Activated CD4-positive, alpha-beta T cell treated with anti-CD3 and anti-CD28 coated beads for 36 hours (primary cell): ENCODE measurements at regions not wholly inside any gene's neighbourhood (a gene's known extent, or its start where the extent isn't known, plus 50 kb on each side); places are given as distances from the start of the nearest gene placed in this dataset.
"Not testable (repeated sequence)": the region's sequence is repeated elsewhere in the genome, so short reads cannot be mapped to it uniquely, and the experiment has no call there.

Experiments used
- ATAC-seq: fragments of 200-7000 bp; cut with Tn5 transposase; one replicate; pipeline ENCODE4 v1.10.0; 2021; ENCODE audit warnings: mild to moderate bottlenecking, moderate library complexity
- CTCF ChIA-PET: fragments of 350-600 bp; sonication (Branson Sonifier 250); formaldehyde crosslinking; loops from one replicate; lab custom pipeline; 2021; ENCODE audit warnings: antibody characterized with exemption; lab: Charles Lee
- POLR2A ChIA-PET: fragments of 350-600 bp; sonication (Branson Sonifier 250); formaldehyde crosslinking; loops from one replicate; lab custom pipeline; 2021; ENCODE audit warnings: antibody characterized with exemption, inconsistent platforms; lab: Charles Lee
- DNase-seq: peaks from one replicate; pipeline ENCODE4 v3.0.0-alpha.2; 2020
- H3K27ac Mint-ChIP-seq: one replicate; pipeline ENCODE4 v1.8.0; 2021; ENCODE audit warnings: mixed read lengths
- H3K27me3 Mint-ChIP-seq: one replicate; pipeline ENCODE4 v1.8.0; 2021; ENCODE audit warnings: mixed read lengths
- H3K36me3 Mint-ChIP-seq: one replicate; pipeline ENCODE4 v1.8.0; 2021; ENCODE audit warnings: low read depth, mixed read lengths
- H3K4me1 Mint-ChIP-seq: one replicate; pipeline ENCODE4 v1.8.0; 2021; ENCODE audit warnings: mixed read lengths
- H3K4me3 Mint-ChIP-seq: one replicate; pipeline ENCODE4 v1.8.0; 2021; ENCODE audit warnings: mild to moderate bottlenecking, moderate library complexity, mixed read lengths
- H3K9me3 Mint-ChIP-seq: one replicate; pipeline ENCODE4 v1.8.0; 2021; ENCODE audit warnings: low read depth, mixed read lengths
- intact Hi-C, 2 experiments: fragments of 100-400 bp; cut with DNase I in 1 of 2; cut with micrococcal nuclease in 1 of 2; formaldehyde crosslinking; loops; one replicate each; pipeline versions ENCODE4 v1.14.2 to v1.15.1; 2022 to 2024; cut with DNase I, micrococcal nuclease

DNA sequence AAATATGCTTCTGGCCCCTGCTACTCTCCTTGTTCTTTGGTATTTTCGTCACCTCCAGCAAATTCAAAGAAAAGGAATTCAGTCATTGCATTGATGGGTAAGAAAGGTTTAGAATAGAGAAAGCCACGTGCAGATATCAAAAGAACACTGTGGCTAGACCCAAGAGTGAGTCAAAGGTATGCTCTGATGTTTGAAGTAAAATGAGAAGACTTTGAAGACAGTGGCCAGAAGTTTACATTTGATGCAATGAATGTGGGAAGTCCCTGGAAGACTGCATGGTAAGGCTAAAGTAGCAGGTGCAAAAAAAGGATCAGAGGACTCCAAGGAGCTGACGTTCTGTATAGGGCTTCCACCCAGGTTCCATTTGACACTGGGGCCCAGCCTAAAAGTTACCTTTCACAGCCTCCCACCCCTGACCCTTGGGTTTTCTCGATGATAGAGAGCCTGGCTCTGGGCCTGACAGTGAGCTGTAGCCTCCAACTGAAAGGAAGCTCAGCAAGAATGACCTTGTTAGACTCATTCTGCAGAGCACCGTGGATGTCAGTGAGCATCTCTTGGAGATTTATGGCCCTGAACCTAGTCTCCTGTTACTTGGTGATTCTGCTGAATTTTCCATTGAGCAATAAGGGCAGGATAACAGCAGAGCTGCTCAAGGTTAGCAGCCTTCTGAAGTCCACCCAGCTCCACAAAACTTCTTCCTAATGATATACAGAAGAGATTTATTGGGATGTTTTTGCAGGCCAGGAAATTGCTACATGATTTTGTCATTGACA, 223.7 kb upstream of the RBBP8 start:
- no peak overlapping the region for H3K27ac Mint-ChIP-seq
- peaks cover 8% of the 10 kb centered on the region for H3K27me3 Mint-ChIP-seq
- ChIA-PET CTCF (no interaction called here), POLR2A (no interaction called here)
- H3K4me1 Mint-ChIP-seq, result no peaks in the 10 kb centered on the region
- H3K9me3 Mint-ChIP-seq, result no peaks in the 10 kb centered on the region
- no peaks in the 10 kb centered on the region for H3K36me3 Mint-ChIP-seq
- DNase-seq, result no peak
- intact Hi-C loops, result loop anchor here (10.0 kb wide), 2 partner anchors 715 to 815 kb away; no protein-coding TSS in a partner anchor
- no peak for ATAC-seq
- no peak overlapping the region for H3K4me3 Mint-ChIP-seq

GRCh38 chr18:22710673-22711191, 222.4 kb upstream of the RBBP8 start:
- Mint-ChIP-seq H3K9me3 (no peaks in the 10 kb centered on the region), H3K4me3 (no peak overlapping the region), H3K27me3 (peaks cover 8% of the 10 kb centered on the region), H3K36me3 (no peaks in the 10 kb centered on the region), H3K27ac (no peak overlapping the region), H3K4me1 (no peaks in the 10 kb centered on the region)
- ATAC-seq, result no peak
- CTCF ChIA-PET, result no interaction called here
- POLR2A ChIA-PET, result no interaction called here
- intact Hi-C loops, result no loop called here
- no peak for DNase-seq

GRCh38 chr18:22711192-22711685, 221.9 kb upstream of the RBBP8 start:
- intact Hi-C loops, result no loop called here
- H3K9me3 Mint-ChIP-seq, result no peaks in the 10 kb centered on the region
- DNase-seq, result no peak
- H3K36me3 Mint-ChIP-seq, result no peaks in the 10 kb centered on the region
- H3K27ac Mint-ChIP-seq, result no peak overlapping the region
- no peak for ATAC-seq
- POLR2A ChIA-PET, result no interaction called here
- CTCF ChIA-PET, result no interaction called here
- peaks cover 8% of the 10 kb centered on the region for H3K27me3 Mint-ChIP-seq
- H3K4me3 Mint-ChIP-seq, result no peak overlapping the region
- no peaks in the 10 kb centered on the region for H3K4me1 Mint-ChIP-seq

DNA sequence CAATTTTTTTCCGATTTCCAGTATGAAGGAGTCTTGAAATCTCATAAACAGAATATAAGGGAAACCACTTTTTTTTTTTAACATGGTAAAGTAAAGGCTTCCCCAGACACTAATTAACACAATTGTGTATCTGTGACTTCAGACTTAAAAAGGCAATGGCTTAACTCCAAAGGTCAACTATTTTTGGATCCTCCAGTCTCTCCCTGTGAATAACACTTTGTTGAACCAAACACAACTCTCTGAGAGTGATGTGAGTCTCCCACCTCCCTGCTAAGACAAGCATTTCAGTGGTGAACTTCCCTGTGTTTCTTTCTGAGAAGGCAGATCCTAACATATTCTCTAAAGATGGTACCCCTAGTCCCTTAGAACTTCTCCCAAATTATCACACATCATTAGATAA, 219.6 kb upstream of the RBBP8 start:
- H3K4me1 Mint-ChIP-seq, result no peaks in the 10 kb centered on the region
- ChIA-PET CTCF (no interaction called here), POLR2A (no interaction called here)
- no peaks in the 10 kb centered on the region for H3K36me3 Mint-ChIP-seq
- no peak for DNase-seq
- no peak overlapping the region for H3K4me3 Mint-ChIP-seq
- H3K27me3 Mint-ChIP-seq, result peaks cover 8% of the 10 kb centered on the region
- no peak overlapping the region for H3K27ac Mint-ChIP-seq
- no peak for ATAC-seq
- no peaks in the 10 kb centered on the region for H3K9me3 Mint-ChIP-seq
- intact Hi-C loops, result no loop called here

DNA sequence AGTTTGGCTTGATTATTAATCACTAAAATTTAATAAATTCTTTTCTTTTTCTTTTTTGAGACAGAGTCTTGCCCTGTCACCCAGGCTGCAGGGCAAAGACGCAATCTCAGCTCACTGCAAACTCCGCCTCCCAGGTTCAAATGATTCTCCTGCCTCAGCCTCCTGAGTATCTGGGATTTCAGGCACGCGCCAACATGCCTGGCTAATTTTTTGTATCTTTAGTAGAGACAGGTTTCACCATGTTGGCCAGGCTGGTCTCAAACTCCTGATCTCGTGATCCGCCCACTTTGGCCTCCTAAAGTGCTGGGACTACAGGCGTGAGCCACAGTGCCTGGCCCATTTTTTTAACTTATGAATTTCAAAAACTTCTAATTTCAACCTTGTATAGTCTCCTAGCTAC, 215.6 kb upstream of the RBBP8 start:
- H3K27me3 Mint-ChIP-seq, POLR2A ChIA-PET, DNase-seq, ATAC-seq, H3K27ac Mint-ChIP-seq, H3K36me3 Mint-ChIP-seq, H3K4me3 Mint-ChIP-seq, H3K4me1 Mint-ChIP-seq, intact Hi-C loops, H3K9me3 Mint-ChIP-seq: not testable (repeated sequence)
- CTCF ChIA-PET, result interaction anchor here (1.2 to 1.5 kb wide), 3 partner anchors 11 to 31 kb away, joined by 4 read pairs; no protein-coding TSS in a partner anchor

DNA sequence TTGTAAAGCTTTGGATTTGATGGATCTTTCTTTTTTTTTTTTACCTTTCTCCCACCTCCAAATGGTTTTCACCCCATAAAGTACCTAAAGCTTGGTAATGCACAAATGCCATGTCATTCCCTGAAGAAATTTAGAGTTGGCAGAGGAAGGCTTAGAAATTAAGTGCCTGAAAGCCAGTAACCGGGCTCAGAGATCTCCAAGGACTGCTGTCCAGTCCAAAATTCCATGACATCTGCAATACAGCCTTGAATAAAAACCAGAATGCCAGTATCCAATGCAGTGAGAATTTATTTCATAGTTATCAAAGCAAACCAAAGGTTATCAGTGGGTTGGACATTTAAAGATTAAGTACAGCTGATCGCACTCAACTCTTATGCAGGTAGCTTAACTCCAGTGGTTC, 209.9 kb upstream of the RBBP8 start:
- intact Hi-C loops, result no loop called here
- no peak for ATAC-seq
- Mint-ChIP-seq H3K27me3 (peaks cover 2% of the 10 kb centered on the region), H3K36me3 (no peaks in the 10 kb centered on the region), H3K4me3 (no peak overlapping the region), H3K4me1 (no peaks in the 10 kb centered on the region), H3K27ac (no peak overlapping the region), H3K9me3 (no peaks in the 10 kb centered on the region)
- CTCF ChIA-PET, result no interaction called here
- DNase-seq, result no peak
- POLR2A ChIA-PET, result no interaction called here

DNA sequence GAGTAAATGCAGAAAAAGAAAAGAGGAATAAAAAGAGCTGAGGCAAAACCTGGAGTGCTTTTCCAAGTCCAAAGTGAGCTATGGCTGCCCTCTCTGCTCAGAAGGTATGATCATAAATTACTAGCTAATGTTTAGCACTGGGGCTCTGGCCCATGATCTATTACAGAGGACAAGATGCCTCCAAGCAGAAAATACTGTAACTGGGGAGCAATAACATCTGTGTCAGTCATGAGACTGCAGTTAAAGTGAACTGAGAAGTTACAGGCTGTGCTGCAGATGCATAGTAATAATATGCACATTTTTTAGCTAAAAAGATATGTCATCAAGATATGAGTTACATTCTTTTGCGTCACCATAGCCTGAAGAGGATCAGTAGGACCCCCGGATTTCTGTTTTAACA, 209.4 kb upstream of the RBBP8 start:
- intact Hi-C loops, result no loop called here
- H3K27ac Mint-ChIP-seq, result no peak overlapping the region
- H3K4me3 Mint-ChIP-seq, result no peak overlapping the region
- no peaks in the 10 kb centered on the region for H3K36me3 Mint-ChIP-seq
- POLR2A ChIA-PET, result no interaction called here
- peaks cover 2% of the 10 kb centered on the region for H3K27me3 Mint-ChIP-seq
- DNase-seq, result no peak
- ATAC-seq, result no peak
- CTCF ChIA-PET, result no interaction called here
- H3K9me3 Mint-ChIP-seq, result no peaks in the 10 kb centered on the region
- H3K4me1 Mint-ChIP-seq, result no peaks in the 10 kb centered on the region

DNA sequence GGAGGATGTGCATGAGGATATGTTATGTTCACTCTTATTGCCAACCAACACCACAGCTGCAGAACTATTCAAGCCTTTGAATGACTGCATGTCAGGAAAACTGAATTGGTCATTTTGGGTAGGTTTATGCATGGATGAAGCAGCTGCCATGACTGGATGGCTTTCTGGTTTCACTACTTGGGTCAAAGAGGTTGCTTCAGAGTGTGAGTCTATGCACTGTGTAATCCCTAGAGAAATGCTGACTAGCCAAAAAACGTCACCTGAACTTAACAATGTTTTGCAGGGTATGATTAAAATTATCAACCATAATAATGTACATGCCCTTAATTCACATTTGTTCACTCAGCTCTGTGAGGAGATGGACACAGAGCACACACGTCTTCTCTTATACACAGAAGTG, 206.7 kb upstream of the RBBP8 start:
- POLR2A ChIA-PET, result interaction anchor here (0.6 kb wide), 1 partner anchor 610 kb away, joined by 3 read pairs; no protein-coding TSS in a partner anchor
- Mint-ChIP-seq H3K36me3 (no peaks in the 10 kb centered on the region), H3K27ac (no peak overlapping the region), H3K27me3 (no peaks in the 10 kb centered on the region), H3K9me3 (no peaks in the 10 kb centered on the region), H3K4me3 (no peak overlapping the region), H3K4me1 (no peaks in the 10 kb centered on the region)
- intact Hi-C loops, result no loop called here
- DNase-seq, result no peak
- no peak for ATAC-seq
- CTCF ChIA-PET, result no interaction called here

GRCh38 chr18:22728016-22728415, 205.1 kb upstream of the RBBP8 start:
- ChIA-PET CTCF (no interaction called here), POLR2A (no interaction called here)
- DNase-seq, result no peak
- no peaks in the 10 kb centered on the region for H3K4me1 Mint-ChIP-seq
- no peaks in the 10 kb centered on the region for H3K36me3 Mint-ChIP-seq
- intact Hi-C loops, result no loop called here
- no peak overlapping the region for H3K27ac Mint-ChIP-seq
- ATAC-seq, result no peak
- no peaks in the 10 kb centered on the region for H3K27me3 Mint-ChIP-seq
- no peak overlapping the region for H3K4me3 Mint-ChIP-seq
- H3K9me3 Mint-ChIP-seq, result no peaks in the 10 kb centered on the region

- H3K36me3 Mint-ChIP-seq, result no peaks in the 10 kb centered on the region
- no peaks in the 10 kb centered on the region for H3K9me3 Mint-ChIP-seq
- intact Hi-C loops, result no loop called here
- ChIA-PET POLR2A (no interaction called here), CTCF (no interaction called here)
- H3K27me3 Mint-ChIP-seq, result peaks cover 3% of the 10 kb centered on the region
- no peak overlapping the region for H3K27ac Mint-ChIP-seq
- H3K4me3 Mint-ChIP-seq, result no peak overlapping the region
- DNase-seq (no peak), ATAC-seq (no peak)
- H3K4me1 Mint-ChIP-seq, result no peaks in the 10 kb centered on the region
Observed at GRCh38 chr18:22728481-22729105, 204.5 kb upstream of the RBBP8 start.

DNA sequence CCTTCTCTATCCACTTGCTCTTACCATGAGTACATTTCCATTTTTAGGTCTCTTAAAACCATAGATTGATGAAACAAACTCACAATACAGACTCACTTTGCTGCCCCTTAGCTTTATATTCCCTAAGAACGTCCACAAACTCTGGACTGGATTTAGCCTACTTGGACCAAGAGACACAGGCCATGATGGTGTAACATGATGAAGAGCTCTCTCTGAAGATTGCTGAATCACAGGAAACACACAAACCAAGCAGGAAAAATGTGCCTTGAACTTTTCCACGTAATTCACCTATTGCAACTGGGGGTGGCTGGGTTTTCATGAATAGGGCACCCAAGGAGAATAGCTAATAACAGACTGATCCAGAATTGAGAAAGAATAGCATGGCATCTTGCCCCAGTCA, 201.7 kb upstream of the RBBP8 start:
- ATAC-seq (no peak), DNase-seq (no peak)
- no peak overlapping the region for H3K27ac Mint-ChIP-seq
- intact Hi-C loops, result no loop called here
- no peaks in the 10 kb centered on the region for H3K36me3 Mint-ChIP-seq
- CTCF ChIA-PET, result no interaction called here
- no peak overlapping the region for H3K4me3 Mint-ChIP-seq
- POLR2A ChIA-PET, result no interaction called here
- no peaks in the 10 kb centered on the region for H3K4me1 Mint-ChIP-seq
- no peaks in the 10 kb centered on the region for H3K9me3 Mint-ChIP-seq
- peaks cover 3% of the 10 kb centered on the region for H3K27me3 Mint-ChIP-seq

- POLR2A ChIA-PET, result no interaction called here
- H3K4me1 Mint-ChIP-seq, result no peaks in the 10 kb centered on the region
- no peaks in the 10 kb centered on the region for H3K9me3 Mint-ChIP-seq
- no peaks in the 10 kb centered on the region for H3K36me3 Mint-ChIP-seq
- ATAC-seq (no peak), DNase-seq (no peak)
- H3K27ac Mint-ChIP-seq, result no peak overlapping the region
- intact Hi-C loops, result no loop called here
- CTCF ChIA-PET, result no interaction called here
- H3K4me3 Mint-ChIP-seq, result no peak overlapping the region
- peaks cover 3% of the 10 kb centered on the region for H3K27me3 Mint-ChIP-seq
Observed at GRCh38 chr18:22734105-22734661, 198.9 kb upstream of the RBBP8 start.
